GM12878 (cell line): ENCODE measurements at regions not wholly inside any gene's neighbourhood (a gene's known extent, or its start where the extent isn't known, plus 50 kb on each side); places are given as distances from the start of the nearest gene placed in this dataset.

ENCODE experiments used
- FOS ChIP-seq: IDR thresholded peaks from 3 replicates; pipeline ENCODE4 v1.6.1; 2011; ENCODE audit warnings: borderline replicate concordance; ENCODE audit not compliant: insufficient read length; ENCODE audit errors: extremely low read depth
- TAF1 ChIP-seq: IDR thresholded peaks from 2 replicates; pipeline ENCODE4 v1.6.1; 2011; ENCODE audit warnings: mild to moderate bottlenecking, low read depth, low read length, borderline replicate concordance

GRCh38 chr3:14305324-14305723 is 97.1 kb upstream of the SLC6A6 start:
- TF ChIP-seq TAF1 (no peak), FOS (no peak)
